Peyer's patch (tissue), 4 donors: ENCODE measurements at regions not wholly inside any gene's neighbourhood (a gene's known extent, or its start where the extent isn't known, plus 50 kb on each side); places are given as distances from the start of the nearest gene placed in this dataset.
"Not testable (repeated sequence)": the region's sequence is repeated elsewhere in the genome, so short reads cannot be mapped to it uniquely, and the experiment has no call there.

Experiments
- DNase-seq, 3 donors: peaks; one replicate each; pipeline ENCODE4 v3.0.0-alpha.2; 2017 to 2019
- H3K27ac ChIP-seq, 4 donors: fragments of 200-600 bp; sonication (generic); one replicate each; pipeline ENCODE4 v1.5.1; 2016 to 2019
- H3K27me3 ChIP-seq, 2 donors: fragments of 200-600 bp; sonication (generic); one replicate each; pipeline ENCODE4 v1.5.1; 2019
- H3K36me3 ChIP-seq, 3 donors: fragments of 200-600 bp; sonication (generic); one replicate each; pipeline ENCODE4 v1.5.1; 2016 to 2019
- H3K4me1 ChIP-seq, 4 donors: fragments of 200-600 bp; sonication (generic); one replicate each; pipeline ENCODE4 v1.5.1; 2016 to 2019
- H3K4me3 ChIP-seq, 4 donors: fragments of 200-600 bp; sonication (generic); 1 replicate in 3 of 4; 2 replicates in 1 of 4; pipeline ENCODE4 v1.5.1; 2016 to 2019; ENCODE audit warnings: mild to moderate bottlenecking in 1 of 4
- H3K9me3 ChIP-seq, 4 donors: fragments of 200-600 bp; sonication (generic); one replicate each; pipeline ENCODE4 v1.5.1; 2016 to 2019; ENCODE audit warnings: mild to moderate bottlenecking in 1 of 4
- CTCF ChIP-seq, 6 experiments: fragments of 450-650 bp in 4 of 6; fragments of 200-600 bp in 2 of 6; sonication (generic) in 1 of 6; IDR thresholded peaks; one replicate each; pipeline ENCODE4 v1.5.1; 2017 to 2019; ENCODE audit warnings: antibody characterized with exemption in 6 of 6, mild to moderate bottlenecking in 3 of 6, moderate library complexity in 1 of 6
- POLR2A ChIP-seq, 2 donors: fragments of 450-650 bp; IDR thresholded peaks; one replicate each; pipeline ENCODE4 v1.5.1; 2017; ENCODE audit warnings: antibody characterized with exemption in 2 of 2, mild to moderate bottlenecking in 2 of 2, moderate library complexity in 2 of 2

DNA sequence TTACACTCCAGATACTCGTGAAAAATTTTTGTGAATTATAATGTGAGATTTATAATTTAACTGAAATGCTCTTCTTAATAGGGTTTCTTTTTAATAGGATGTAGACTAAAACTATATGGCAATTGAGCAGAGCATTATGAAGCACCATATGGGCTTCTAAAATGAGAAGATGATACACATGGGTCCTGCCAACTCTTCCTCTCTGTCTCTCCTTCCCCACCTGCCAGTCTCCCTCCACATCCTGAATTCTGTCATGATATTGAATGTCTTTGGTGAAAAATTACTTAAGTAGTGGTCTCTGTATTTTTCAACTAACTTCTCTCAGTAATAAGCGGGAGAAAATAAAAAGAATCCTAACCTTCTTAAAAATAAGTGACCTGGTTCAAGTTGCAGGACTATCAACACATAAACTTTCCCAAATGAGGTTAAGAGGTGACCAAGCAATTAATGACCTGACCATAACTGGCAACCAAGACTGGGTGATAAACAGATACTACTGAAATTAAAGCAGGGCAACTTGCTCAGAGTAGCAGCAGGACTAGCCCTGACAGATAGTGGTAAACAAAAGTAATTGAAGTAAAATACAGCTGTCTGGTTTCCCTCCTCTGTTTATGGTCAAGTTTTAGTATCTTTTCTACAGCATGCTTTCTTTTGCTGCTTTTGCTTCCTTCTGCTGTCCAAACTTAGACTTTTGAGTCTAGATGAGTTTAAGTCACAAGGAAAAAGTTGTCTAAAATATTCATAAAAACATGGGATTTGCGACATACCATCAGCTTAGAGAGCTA lies 117.1 kb upstream of the PDE1A start:
- H3K4me3 ChIP-seq = no peak overlapping the region
- no peak for TF ChIP-seq POLR2A (IDR thresholded peaks at IDR 0.05)
- no peak for TF ChIP-seq CTCF (IDR thresholded peaks at IDR 0.05)
- H3K9me3 ChIP-seq = no peaks in the 10 kb centered on the region
- H3K4me1 ChIP-seq = no peaks in the 10 kb centered on the region
- no peak overlapping the region for H3K27ac ChIP-seq
- DNase-seq = no peak
- no peaks in the 10 kb centered on the region for H3K36me3 ChIP-seq
- H3K27me3 ChIP-seq = no peaks in the 10 kb centered on the region

- Histone ChIP-seq H3K4me1 (no peaks in the 10 kb centered on the region), H3K27ac (no peak overlapping the region), H3K27me3 (no peaks in the 10 kb centered on the region), H3K9me3 (no peaks in the 10 kb centered on the region), H3K4me3 (no peak overlapping the region), H3K36me3 (no peaks in the 10 kb centered on the region)
- TF ChIP-seq POLR2A (IDR thresholded peaks at IDR 0.05) (no peak), CTCF (IDR thresholded peaks at IDR 0.05) (no peak)
- DNase-seq = no peak
Measured at GRCh38 chr2:182545420-182546167, 118.8 kb upstream of the PDE1A start.

DNA sequence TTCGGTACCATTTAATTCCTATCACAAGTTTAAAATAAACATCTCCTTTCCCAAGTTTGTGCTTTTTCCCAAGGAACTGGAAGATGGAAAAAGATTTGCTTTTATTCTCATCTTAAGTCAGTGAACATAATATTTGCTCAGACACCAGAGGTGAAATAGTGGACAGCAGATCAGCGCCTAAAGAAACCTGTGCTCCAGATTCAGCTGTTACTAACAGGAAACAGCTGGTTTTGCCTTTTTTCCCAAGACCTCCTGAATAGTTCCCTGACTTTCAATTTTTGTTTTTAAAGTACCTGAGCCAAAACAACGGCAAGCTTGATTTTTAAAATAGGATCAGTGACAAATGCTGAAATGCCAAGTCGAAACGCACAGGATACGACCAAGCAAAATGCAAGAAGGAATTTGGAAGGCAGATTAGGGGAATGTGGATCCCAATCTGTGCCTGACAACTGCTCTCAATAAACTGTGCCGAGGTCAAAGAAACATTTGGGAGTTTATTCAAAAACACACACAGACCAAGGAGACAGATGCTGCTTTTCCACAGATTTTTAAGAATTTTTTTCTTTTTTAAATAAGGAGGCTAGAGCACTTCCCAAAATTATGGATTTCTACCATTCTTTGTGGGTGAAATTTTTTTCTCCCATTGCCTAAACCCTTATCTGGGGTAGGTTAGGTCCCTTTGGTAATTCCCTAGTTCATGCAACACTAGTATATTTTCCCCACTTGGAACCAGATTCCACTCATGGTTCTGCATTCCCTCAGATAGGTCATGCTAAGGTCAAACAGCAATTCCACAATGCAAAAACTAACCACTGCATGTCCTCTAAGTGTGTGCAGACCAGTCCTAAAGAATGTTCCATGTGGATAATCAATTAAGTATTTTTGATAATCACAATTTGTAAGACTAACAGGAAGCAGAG lies 121.5 kb upstream of the PDE1A start:
- no peak overlapping the region for H3K27ac ChIP-seq
- TF ChIP-seq CTCF (IDR thresholded peaks at IDR 0.05) = no peak
- no peak for TF ChIP-seq POLR2A (IDR thresholded peaks at IDR 0.05)
- no peak for DNase-seq
- H3K9me3 ChIP-seq = no peaks in the 10 kb centered on the region
- H3K4me3 ChIP-seq = no peak overlapping the region
- no peaks in the 10 kb centered on the region for H3K27me3 ChIP-seq
- H3K36me3 ChIP-seq = no peaks in the 10 kb centered on the region
- no peaks in the 10 kb centered on the region for H3K4me1 ChIP-seq

DNA sequence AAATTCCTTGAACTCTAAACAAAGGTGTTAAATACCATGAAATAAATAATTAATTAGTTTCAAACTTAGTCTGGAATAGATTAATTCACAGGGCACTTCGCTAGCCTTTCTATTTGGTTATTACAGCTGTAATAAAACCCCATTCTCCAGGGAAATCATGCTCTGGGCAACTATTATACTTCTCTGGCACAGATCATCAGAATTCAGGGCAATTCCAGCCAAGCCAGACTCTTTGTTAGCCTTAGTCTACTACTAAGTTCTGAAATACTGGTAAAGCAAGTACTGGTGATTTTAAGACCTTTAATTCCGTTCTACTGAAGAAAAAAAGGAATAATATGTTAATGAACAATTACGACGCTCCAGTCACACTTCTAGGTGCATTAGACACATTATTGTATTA lies 123.4 kb upstream of the PDE1A start:
- H3K4me3 ChIP-seq = no peak overlapping the region
- TF ChIP-seq POLR2A (IDR thresholded peaks at IDR 0.05) = no peak
- TF ChIP-seq CTCF (IDR thresholded peaks at IDR 0.05) = no peak
- no peak for DNase-seq
- no peaks in the 10 kb centered on the region for H3K4me1 ChIP-seq
- H3K27me3 ChIP-seq = no peaks in the 10 kb centered on the region
- no peaks in the 10 kb centered on the region for H3K36me3 ChIP-seq
- H3K27ac ChIP-seq = no peak overlapping the region
- no peaks in the 10 kb centered on the region for H3K9me3 ChIP-seq

- not testable (repeated sequence) for H3K27ac ChIP-seq, H3K4me3 ChIP-seq, DNase-seq, H3K9me3 ChIP-seq, H3K36me3 ChIP-seq, H3K27me3 ChIP-seq, H3K4me1 ChIP-seq
Measured at GRCh38 chr2:182552232-182552631, 125.4 kb upstream of the PDE1A start.

DNA sequence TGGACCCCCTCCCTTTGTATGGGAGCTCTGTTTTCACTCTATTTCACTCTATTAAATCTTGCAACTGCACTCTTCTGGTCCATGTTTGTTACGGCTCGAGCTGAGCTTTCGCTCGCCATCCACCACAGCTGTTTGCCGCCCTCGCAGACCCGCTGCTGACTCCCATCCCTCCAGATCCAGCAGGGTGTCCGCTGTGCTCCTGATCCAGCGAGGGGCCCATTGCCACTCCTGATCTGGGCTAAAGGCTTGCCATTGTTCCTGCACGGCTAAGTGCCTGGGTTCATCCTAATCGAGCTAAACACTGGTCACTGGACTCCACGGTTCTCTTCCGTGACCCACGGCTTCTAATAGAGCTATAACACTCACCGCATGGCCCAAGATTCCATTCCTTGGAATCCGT lies 125.9 kb upstream of the PDE1A start:
- H3K4me1 ChIP-seq, H3K36me3 ChIP-seq, DNase-seq: not testable (repeated sequence)

More for the DNA sequence above, 125.9 kb upstream of the PDE1A start:
- H3K27me3 ChIP-seq, H3K4me3 ChIP-seq, H3K27ac ChIP-seq, H3K9me3 ChIP-seq: not testable (repeated sequence)
